ENCODE measurements at regions not wholly inside any gene's neighbourhood (a gene's known extent, or its start where the extent isn't known, plus 50 kb on each side); places are given as distances from the start of the nearest gene placed in this dataset.

- Histone ChIP-seq H3K9me3 (ENCODE audit: low read length) (no peaks in the 10 kb centered on the region), H2AFZ (ENCODE audit: low read length) (no peak overlapping the region), H3K9ac (ENCODE audit: low read length) (no peak overlapping the region), H3K4me1 (ENCODE audit: insufficient read depth, low read length) (no peaks in the 10 kb centered on the region), H3K79me2 (ENCODE audit: low read length) (no peaks in the 10 kb centered on the region), H3K9me2 (replicated peaks; ENCODE audit: low read length) (no peaks in the 10 kb centered on the region), H3K27ac (ENCODE audit: low read length) (no peak overlapping the region), H3K36me3 (ENCODE audit: low read depth, low read length) (no peaks in the 10 kb centered on the region), H3K4me2 (ENCODE audit: low read length) (no peak overlapping the region), H3K4me3 (ENCODE audit: low read length) (no peak overlapping the region), H4K20me1 (ENCODE audit: low read length) (no peaks in the 10 kb centered on the region), H3K27me3 (ENCODE audit: low read length) (no peaks in the 10 kb centered on the region), H3F3A (ENCODE audit: low read length, unreplicated experiment) (no peaks in the 10 kb centered on the region)
- POLR2A ChIA-PET (ENCODE audit: unreplicated experiment): no interaction called here
- no TSS peak for BruUV-seq (replicated peaks)
- intact Hi-C loops (cut with micrococcal nuclease): no loop called here
- TF ChIP-seq CTCF (conservative IDR thresholded peaks at IDR 0.05; ENCODE audit: low read depth, low read length) (no peak), EZH2 (IDR thresholded peaks at IDR 0.05; ENCODE audit: low read length, unreplicated experiment) (no peak), EZH2phosphoT487 (IDR thresholded peaks at IDR 0.05; ENCODE audit: borderline replicate concordance, low read length) (no peak)
- peak; percentile 17 for DNase-seq
- CTCF ChIA-PET: no interaction called here
- peak; percentile 46 for ATAC-seq
These were observed 526.4 kb upstream of the DPPA4 start for GRCh38 chr3:109863701-109864100.

- ChIA-PET POLR2A (ENCODE audit: unreplicated experiment) (no interaction called here), CTCF (no interaction called here)
- Histone ChIP-seq H3K9me3 (ENCODE audit: low read length) (no peaks in the 10 kb centered on the region), H3K27ac (ENCODE audit: low read length) (no peak overlapping the region), H3K4me1 (ENCODE audit: insufficient read depth, low read length) (no peaks in the 10 kb centered on the region), H3K4me2 (ENCODE audit: low read length) (no peak overlapping the region), H3K79me2 (ENCODE audit: low read length) (no peaks in the 10 kb centered on the region), H3K4me3 (ENCODE audit: low read length) (no peak overlapping the region), H3K36me3 (ENCODE audit: low read depth, low read length) (no peaks in the 10 kb centered on the region), H3F3A (ENCODE audit: low read length, unreplicated experiment) (no peaks in the 10 kb centered on the region), H3K9me2 (replicated peaks; ENCODE audit: low read length) (no peaks in the 10 kb centered on the region), H3K9ac (ENCODE audit: low read length) (no peak overlapping the region), H2AFZ (ENCODE audit: low read length) (no peak overlapping the region), H3K27me3 (ENCODE audit: low read length) (no peaks in the 10 kb centered on the region), H4K20me1 (ENCODE audit: low read length) (no peaks in the 10 kb centered on the region)
- no peak for ATAC-seq
- BruUV-seq (replicated peaks): no TSS peak
- DNase-seq: no peak
- intact Hi-C loops (cut with micrococcal nuclease): no loop called here
- TF ChIP-seq EZH2phosphoT487 (IDR thresholded peaks at IDR 0.05; ENCODE audit: borderline replicate concordance, low read length): no peak
- no peak for TF ChIP-seq EZH2 (IDR thresholded peaks at IDR 0.05; ENCODE audit: low read length, unreplicated experiment)
- no peak for TF ChIP-seq CTCF (conservative IDR thresholded peaks at IDR 0.05; ENCODE audit: low read depth, low read length)
These were observed 527.1 kb upstream of the DPPA4 start for GRCh38 chr3:109864452-109864851.

GRCh38 chr3:109869586-109869985 lies 532.2 kb upstream of the DPPA4 start:
- BruUV-seq (replicated peaks): no TSS peak
- DNase-seq (no peak), ATAC-seq (no peak)
- TF ChIP-seq EZH2 (IDR thresholded peaks at IDR 0.05; ENCODE audit: low read length, unreplicated experiment) (no peak), CTCF (conservative IDR thresholded peaks at IDR 0.05; ENCODE audit: low read depth, low read length) (no peak), EZH2phosphoT487 (IDR thresholded peaks at IDR 0.05; ENCODE audit: borderline replicate concordance, low read length) (no peak)
- H3K36me3 ChIP-seq (ENCODE audit: low read depth, low read length): no peaks in the 10 kb centered on the region
- no peaks in the 10 kb centered on the region for H4K20me1 ChIP-seq (ENCODE audit: low read length)
- no peaks in the 10 kb centered on the region for H3F3A ChIP-seq (ENCODE audit: low read length, unreplicated experiment)
- POLR2A ChIA-PET (ENCODE audit: unreplicated experiment): no interaction called here
- H3K4me2 ChIP-seq (ENCODE audit: low read length): no peak overlapping the region
- H3K9ac ChIP-seq (ENCODE audit: low read length): no peak overlapping the region
- H2AFZ ChIP-seq (ENCODE audit: low read length): no peak overlapping the region
- H3K4me1 ChIP-seq (ENCODE audit: insufficient read depth, low read length): no peaks in the 10 kb centered on the region
- no peak overlapping the region for H3K27ac ChIP-seq (ENCODE audit: low read length)
- no peaks in the 10 kb centered on the region for H3K9me2 ChIP-seq (replicated peaks; ENCODE audit: low read length)
- intact Hi-C loops (cut with micrococcal nuclease): no loop called here
- no peaks in the 10 kb centered on the region for H3K27me3 ChIP-seq (ENCODE audit: low read length)
- CTCF ChIA-PET: interaction anchor here (0.6 kb wide), 1 partner anchor 9 kb away, joined by 5 read pairs; no protein-coding TSS in a partner anchor
- H3K4me3 ChIP-seq (ENCODE audit: low read length): no peak overlapping the region
- no peaks in the 10 kb centered on the region for H3K9me3 ChIP-seq (ENCODE audit: low read length)
- H3K79me2 ChIP-seq (ENCODE audit: low read length): no peaks in the 10 kb centered on the region

All from PC-3 (cell line).